ENCODE measurements at regions not wholly inside any gene's neighbourhood (a gene's known extent, or its start where the extent isn't known, plus 50 kb on each side); places are given as distances from the start of the nearest gene placed in this dataset.
A peak's percentile ranks its signal among the peaks of the same experiment; 100 is the strongest.

- peak; percentile 85 for DNase-seq (ENCODE audit: low spot score)
Measured at GRCh38 chr7:24199978-24200377, 84.0 kb upstream of the NPY start.

- DNase-seq (ENCODE audit: low spot score) = no peak
Measured at GRCh38 chr7:24200407-24200966, 83.5 kb upstream of the NPY start.

DNA sequence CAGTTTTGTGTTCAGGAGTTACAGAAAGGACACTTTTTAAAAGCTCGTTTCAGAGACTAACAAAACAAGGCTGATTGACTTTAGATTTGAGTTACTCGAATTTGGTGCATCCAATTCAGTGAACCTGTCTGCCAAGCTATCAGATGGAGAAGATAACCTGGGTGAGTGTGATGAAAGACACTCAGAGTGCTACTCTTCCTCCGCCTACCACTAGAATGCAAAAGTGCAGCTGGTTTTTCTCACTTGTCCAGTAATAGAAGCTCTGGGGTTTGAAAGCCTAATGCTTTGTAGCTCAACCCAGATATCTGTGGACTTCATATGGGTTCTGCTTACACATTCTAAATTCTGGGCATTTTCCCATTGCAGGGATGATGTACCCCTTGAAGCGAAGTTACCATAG is 82.8 kb upstream of the NPY start:
- peak; percentile 90 for DNase-seq (ENCODE audit: low spot score)

- DNase-seq (ENCODE audit: low spot score) = no peak
Measured at GRCh38 chr7:24212073-24212472, 71.9 kb upstream of the NPY start.

GRCh38 chr7:24213311-24213710 is 70.7 kb upstream of the NPY start:
- DNase-seq (ENCODE audit: low spot score) = no peak

DNA sequence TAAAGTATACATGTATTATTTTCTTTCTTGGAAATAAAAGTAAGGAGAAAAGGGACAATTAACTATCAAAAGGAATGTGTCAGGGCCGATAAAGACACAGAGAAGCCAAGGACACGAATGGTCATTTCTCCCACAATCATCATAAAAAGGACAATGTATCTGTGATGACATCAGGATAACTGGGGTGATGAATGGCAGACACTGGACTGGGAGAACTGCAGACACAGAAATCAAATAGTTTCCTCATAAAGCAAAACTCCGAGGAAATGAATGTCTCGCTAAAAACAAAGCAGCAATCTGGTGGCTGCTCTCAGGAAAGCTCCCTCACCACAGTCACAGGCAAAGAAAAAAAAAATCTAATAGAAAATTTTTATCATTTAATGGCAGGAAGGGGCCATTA is 69.3 kb upstream of the NPY start:
- DNase-seq (ENCODE audit: low spot score) = peak; percentile 86

- DNase-seq (ENCODE audit: low spot score) = peak; percentile 71
Measured at GRCh38 chr7:24216576-24217125, 67.3 kb upstream of the NPY start.

DNA sequence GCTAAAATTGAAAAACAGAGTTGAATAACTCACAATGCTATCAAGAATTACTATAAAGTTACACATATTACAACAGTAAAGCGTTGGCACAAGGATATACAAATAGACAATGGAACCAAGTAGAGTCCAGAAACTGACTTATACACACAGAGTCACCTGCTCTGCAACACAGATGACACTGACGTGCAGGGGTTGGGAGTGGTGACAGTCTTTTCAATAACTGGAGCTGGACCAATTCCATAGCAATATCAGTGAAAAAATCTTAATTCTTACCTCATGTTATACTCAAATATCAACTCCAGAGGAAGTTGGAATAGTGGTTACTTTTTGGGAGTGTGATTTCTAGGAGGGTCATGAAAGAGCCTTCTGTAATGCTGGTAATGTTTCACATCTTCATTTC is 62.5 kb upstream of the NPY start:
- DNase-seq (ENCODE audit: low spot score) = no peak

GRCh38 chr7:24227068-24227467 is 56.9 kb upstream of the NPY start:
- DNase-seq (ENCODE audit: low spot score) = peak; percentile 68

- DNase-seq (ENCODE audit: low spot score) = peak; percentile 58
Measured at GRCh38 chr7:24227603-24228359, 56.2 kb upstream of the NPY start.

- no peak for DNase-seq (ENCODE audit: low spot score)
Measured at GRCh38 chr7:24229481-24230226, 54.3 kb upstream of the NPY start.

GRCh38 chr7:24231493-24231892 is 52.5 kb upstream of the NPY start:
- DNase-seq (ENCODE audit: low spot score) = no peak

- DNase-seq (ENCODE audit: low spot score) = no peak
Measured at GRCh38 chr7:24233386-24233785, 50.6 kb upstream of the NPY start.

Small RNA genes in the stretch of these regions (small RNA-seq; reads per million reads assigned to genes)
- 0 reads per million in 2 experiments for gene RNA5SP228

Data from SK-N-DZ (cell line).